HG03159 (cell line): ENCODE measurements at regions not wholly inside any gene's neighbourhood (a gene's known extent, or its start where the extent isn't known, plus 50 kb on each side); places are given as distances from the start of the nearest gene placed in this dataset.
"Not testable (repeated sequence)": the region's sequence is repeated elsewhere in the genome, so short reads cannot be mapped to it uniquely, and the experiment has no call there.

ENCODE experiments used
- ATAC-seq: cut with Tn5 transposase; IDR thresholded peaks from one replicate; pipeline ENCODE4 v1.9.1; 2021; ENCODE audit warnings: mild to moderate bottlenecking, moderate library complexity; ENCODE audit not compliant: unreplicated experiment

- no peak for ATAC-seq
These were observed 87.9 kb upstream of the MSTN start for GRCh38 chr2:190150413-190150812.

DNA sequence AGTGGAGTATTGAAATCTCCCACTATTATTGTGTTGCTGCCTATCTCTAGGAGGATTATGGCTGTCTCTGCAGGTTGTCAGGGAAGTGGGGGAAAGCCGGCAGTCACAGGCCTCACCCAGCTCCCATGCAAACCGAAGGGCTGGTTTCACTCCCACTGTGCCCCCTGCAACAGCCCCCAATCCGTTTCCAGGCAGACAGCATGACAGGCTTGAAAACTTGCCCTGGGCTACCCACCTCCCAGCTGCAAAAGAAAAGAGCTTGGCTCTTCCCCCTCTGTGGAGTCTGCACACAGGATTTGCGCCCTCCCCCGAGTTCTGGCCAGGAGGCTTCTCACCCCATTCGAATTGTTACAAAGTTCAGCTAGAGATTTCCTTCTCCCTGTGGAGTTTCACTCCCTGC lies 87.4 kb upstream of the MSTN start:
- ATAC-seq, result no peak

DNA sequence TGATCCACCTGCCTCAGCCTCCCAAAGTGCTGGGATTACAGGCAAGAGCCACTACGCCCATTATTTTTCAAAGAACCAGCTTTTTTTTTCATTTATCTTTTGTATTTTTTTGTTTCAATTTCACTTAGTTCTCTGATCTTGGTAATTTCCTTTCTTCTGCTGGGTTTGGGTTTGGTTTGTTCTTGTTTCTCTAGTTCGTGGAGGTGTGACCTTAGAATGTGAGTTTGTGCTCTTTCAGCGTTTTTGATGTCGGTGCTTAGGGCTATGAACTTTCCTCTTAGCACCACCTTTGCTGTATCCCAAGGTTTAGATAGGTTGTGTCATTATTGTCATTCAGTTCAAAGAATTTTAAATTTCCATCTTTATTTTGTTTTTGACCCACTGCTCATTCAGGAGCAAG lies 86.7 kb upstream of the MSTN start:
- ATAC-seq, result no peak

DNA sequence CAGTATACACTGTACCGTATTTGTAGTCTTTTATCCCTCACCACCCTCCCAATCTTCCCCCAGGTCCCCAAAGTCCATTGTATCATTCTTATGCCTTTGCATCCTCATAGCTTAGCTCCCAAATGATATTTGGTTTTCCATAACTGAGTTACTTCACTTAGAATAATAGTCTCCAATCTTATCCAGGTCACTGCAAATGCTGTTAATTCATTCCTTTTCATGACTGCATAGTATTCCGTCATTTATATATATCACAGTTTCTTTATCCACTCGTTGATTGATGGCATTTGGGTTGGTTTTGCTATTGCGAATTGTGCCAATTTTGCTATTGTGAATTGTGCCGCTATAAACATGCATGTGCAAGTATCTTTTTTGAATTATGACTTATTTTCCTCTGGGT lies 83.6 kb upstream of the MSTN start:
- ATAC-seq, result not testable (repeated sequence)

DNA sequence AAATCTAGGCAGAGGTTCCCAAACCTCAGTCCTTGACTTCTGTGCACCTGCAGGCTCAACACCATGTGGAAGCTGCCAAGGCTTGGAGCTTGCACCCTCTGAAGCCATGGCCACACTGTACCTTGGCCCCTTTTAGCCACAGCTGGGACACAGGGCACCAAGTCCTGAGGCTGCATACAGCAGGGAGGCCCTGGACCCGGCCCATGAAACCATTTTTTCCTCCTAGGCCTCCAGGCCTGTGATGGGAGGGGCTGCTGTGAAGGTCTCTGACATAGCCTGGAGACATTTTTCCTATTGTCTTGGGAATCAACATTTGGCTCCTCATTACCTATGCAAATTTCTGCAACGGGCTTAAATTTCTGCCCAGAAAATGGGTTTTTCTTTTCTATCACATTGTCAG lies 77.9 kb upstream of the MSTN start:
- ATAC-seq, result not testable (repeated sequence)

DNA sequence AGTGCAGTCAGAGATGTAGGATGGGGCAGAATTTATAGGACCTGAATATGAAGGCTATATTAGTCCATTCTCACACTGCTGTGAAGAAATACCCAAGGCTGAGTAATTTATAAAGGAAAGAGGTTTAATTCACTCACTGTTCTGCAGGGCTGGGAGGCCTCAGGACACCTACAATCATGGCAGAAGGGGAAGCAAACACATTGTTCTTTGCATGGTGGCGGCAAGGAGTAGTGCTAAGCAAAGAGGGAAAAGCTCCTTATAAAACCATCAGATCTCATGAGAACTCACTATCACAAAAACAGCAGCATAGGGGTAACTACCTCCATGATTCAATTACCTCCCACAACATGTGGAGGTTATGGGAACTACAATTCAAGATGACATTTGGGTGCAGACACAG lies 76.8 kb upstream of the MSTN start:
- no peak for ATAC-seq

GRCh38 chr2:190138032-190138431 lies 75.5 kb upstream of the MSTN start:
- no peak for ATAC-seq

- no peak for ATAC-seq
These were observed 75.0 kb upstream of the MSTN start for GRCh38 chr2:190137561-190137960.

GRCh38 chr2:190136825-190137224 lies 74.3 kb upstream of the MSTN start:
- no peak for ATAC-seq

DNA sequence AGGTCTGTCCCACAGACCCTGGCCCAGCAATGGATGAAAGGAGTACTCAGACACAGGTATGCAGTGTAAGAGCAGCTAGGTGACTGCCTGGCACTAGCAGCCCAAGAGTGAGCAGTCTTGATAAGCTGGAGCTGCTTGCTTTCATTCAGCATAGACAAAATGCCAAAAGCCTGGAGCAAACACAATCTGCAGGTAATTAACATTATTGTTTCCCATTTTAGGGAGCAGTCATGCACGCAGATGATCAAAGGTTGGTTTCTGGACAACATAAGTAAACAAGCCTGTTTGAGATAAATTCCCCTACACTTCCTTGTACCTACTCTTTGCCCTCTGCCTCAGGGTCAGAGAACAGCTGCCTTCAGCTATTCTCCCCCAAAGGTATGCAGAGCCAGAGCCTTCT lies 73.7 kb upstream of the MSTN start:
- no peak for ATAC-seq

DNA sequence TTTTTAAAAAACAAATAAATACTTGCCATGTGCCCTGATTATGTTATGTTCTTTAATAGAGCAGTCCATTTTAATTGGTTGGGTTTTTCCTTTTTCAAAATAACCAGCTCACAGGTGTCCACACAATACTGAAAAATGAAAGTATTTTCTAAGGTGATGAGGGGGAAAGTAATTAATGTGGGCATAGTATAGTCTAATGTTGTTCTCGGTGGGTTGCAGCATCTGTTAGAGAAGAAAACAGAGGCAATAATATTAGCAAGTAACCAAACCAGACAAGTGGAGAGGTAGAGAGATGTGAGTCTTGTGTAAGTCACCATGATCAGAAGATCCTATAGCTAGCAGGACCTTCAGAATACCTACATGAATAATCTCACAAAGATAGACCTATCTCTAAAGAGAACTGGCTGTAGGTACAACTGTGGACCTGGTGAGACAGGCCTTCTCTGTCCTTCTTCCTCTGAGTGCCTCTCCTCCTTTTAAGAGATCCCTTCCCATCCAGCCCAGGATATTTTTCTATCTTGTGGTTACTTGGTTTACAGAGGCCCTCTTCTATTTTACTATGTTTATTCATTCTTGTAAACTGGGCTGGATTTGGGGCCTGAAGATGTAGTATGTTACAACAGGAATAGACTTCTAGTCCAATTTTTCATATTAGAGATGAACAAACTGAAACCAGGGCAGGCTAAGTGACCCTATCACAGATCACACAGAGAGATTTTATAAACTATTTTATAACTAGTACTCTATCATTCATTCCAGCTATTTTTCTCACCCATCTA lies 67.1 kb upstream of the MSTN start:
- no peak for ATAC-seq

DNA sequence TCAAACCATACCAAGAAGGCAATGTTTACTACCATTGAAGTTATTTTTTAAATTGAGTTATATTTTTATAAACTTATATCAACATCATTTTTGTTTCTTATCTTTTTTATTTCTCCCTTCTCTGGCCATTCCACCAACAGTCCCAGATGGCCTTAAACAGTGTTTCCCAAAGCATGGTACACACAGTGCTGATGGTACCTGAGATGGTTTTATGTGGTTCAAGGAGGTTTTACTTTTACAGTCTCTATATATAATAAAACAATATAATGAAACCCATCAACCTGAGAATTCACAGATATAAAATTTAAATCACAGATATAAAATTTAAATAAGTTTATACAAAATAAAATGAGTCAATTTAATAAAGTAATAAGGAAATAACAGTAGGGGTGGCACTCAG lies 65.1 kb upstream of the MSTN start:
- ATAC-seq, result no peak

- no peak for ATAC-seq
These were observed 64.3 kb upstream of the MSTN start for GRCh38 chr2:190126798-190127197.

- ATAC-seq, result no peak
These were observed 61.4 kb upstream of the MSTN start for GRCh38 chr2:190123956-190124355.

GRCh38 chr2:190121971-190122370 lies 59.4 kb upstream of the MSTN start:
- ATAC-seq, result peak; percentile 56

DNA sequence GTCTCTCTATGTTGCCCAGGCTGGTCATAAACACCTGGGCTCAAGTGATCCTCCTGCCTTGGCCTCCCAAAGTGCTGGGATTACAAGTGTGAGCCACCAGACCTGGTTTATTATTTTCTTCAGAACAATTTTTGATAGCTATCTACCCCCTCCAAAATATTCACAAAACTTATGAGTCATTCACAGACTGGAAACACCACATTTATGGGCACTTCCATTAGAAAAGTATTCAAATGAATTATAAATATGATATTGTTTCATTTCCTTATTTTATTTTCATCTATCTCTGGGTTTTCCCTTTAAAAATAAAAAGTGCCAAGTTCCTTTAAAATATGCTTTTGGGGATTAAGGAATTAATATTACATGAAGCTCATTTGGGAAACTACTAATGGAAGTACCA lies 58.8 kb upstream of the MSTN start:
- ATAC-seq, result no peak

DNA sequence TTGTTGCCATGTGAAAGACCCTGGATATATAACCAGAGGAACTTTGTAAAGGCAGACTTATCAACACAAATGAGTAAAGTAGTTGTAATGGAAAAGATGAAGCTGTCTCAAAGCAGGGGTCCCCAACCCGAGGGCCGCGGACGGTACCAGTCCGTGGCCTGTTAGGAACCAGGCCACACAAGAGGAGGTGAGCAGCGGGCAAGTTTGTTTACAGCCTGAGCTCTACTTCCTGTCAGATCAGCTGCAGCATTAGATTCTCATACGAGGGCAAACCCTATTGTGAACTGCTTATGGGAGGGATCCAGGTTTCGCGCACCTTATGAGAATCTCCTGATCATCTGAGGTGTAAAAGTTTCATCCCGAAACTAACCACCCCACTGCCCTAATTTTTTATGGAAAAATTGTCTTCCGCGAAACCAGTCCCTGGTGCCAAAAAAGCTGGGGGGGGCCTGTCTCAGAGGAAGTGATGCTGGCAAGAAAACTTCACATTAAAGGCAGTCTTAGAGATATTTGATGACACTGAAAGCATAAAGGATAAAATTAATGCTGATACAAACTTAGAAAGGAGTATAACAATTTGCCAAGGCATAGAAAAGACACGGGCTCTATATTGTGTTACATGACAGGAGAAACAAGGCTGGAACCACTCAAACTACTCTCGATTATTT lies 57.5 kb upstream of the MSTN start:
- ATAC-seq, result no peak

DNA sequence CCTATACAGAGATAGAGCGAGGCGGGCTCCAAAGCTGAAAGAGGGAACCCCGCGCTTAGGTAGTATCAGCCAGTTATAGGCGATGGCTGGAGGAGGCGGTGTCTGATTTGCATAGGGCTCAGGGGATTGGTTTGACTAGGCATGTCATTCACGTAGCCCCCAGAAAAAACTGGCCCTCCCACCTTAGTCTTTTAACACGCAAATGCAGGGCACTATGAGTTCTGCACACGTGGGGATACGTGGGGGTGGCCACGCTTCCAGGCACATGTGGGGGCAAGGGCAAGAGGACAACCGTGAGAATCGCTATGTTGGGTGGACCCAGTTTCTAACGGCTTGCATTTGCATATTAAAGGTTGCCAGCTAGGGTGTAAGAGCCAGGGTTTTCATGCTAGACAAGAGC lies 56.7 kb upstream of the MSTN start:
- ATAC-seq, result no peak

DNA sequence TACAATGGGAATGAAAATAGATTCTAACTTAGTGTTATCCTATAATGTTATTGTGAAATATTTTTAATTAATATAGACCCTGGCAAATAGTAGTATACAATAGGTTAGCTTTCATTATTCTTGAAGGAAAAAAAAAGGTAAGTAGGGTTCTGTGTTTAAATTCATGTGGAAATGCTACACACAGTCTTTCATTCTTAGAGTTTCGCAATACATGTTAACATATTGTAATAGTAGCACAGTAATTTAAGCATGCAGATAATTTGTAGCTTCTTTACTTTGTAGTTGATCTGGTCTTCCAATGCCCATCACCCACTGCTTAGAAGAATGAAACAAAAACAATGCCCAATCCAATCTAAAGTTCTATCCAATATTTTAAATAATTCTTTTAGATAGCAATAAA lies 54.8 kb upstream of the MSTN start:
- ATAC-seq, result no peak

GRCh38 chr2:190113000-190113399 lies 50.5 kb upstream of the MSTN start:
- no peak for ATAC-seq
